ENCODE measurements at regions not wholly inside any gene's neighbourhood (a gene's known extent, or its start where the extent isn't known, plus 50 kb on each side); places are given as distances from the start of the nearest gene placed in this dataset.

- DNase-seq (ENCODE audit: low read depth) = no peak
Observed at GRCh38 chr7:84817016-84817415, 369.8 kb downstream of the SEMA3D start.

- DNase-seq (ENCODE audit: low read depth) = no peak
Observed at GRCh38 chr7:84813376-84813775, 373.5 kb downstream of the SEMA3D start.

- no peak for DNase-seq (ENCODE audit: low read depth)
Observed at GRCh38 chr7:84812021-84812420, 374.8 kb downstream of the SEMA3D start.

GRCh38 chr7:84811362-84811761, 375.5 kb downstream of the SEMA3D start:
- no peak for DNase-seq (ENCODE audit: low read depth)

GRCh38 chr7:84809877-84810276, 377.0 kb downstream of the SEMA3D start:
- no peak for DNase-seq (ENCODE audit: low read depth)

DNA sequence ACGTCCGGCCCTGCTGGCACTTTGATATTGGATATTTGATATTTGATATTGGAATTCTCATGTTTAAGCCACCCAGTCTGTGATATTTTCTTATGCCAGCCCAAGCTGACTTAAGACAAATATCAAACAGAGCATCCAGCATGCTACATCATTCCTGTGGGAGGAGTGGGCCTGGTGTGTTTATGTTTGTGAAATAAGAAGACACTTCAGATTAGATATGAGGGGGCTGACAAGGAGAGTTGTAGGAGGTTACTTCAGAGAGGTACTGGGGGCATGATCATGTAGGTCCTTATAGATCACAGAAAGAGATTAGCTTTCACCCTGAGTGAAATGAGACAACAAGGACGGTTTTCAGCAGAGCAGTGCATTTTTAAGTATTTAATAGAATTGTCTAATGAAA, 382.9 kb downstream of the SEMA3D start:
- no peak for DNase-seq (ENCODE audit: low read depth)

- DNase-seq (ENCODE audit: low read depth) = peak; percentile 6
Observed at GRCh38 chr7:84801396-84801795, 385.5 kb downstream of the SEMA3D start.

GRCh38 chr7:84800846-84801245, 386.0 kb downstream of the SEMA3D start:
- DNase-seq (ENCODE audit: low read depth) = no peak

- DNase-seq (ENCODE audit: low read depth) = no peak
Observed at GRCh38 chr7:84799106-84799505, 387.8 kb downstream of the SEMA3D start.

DNA sequence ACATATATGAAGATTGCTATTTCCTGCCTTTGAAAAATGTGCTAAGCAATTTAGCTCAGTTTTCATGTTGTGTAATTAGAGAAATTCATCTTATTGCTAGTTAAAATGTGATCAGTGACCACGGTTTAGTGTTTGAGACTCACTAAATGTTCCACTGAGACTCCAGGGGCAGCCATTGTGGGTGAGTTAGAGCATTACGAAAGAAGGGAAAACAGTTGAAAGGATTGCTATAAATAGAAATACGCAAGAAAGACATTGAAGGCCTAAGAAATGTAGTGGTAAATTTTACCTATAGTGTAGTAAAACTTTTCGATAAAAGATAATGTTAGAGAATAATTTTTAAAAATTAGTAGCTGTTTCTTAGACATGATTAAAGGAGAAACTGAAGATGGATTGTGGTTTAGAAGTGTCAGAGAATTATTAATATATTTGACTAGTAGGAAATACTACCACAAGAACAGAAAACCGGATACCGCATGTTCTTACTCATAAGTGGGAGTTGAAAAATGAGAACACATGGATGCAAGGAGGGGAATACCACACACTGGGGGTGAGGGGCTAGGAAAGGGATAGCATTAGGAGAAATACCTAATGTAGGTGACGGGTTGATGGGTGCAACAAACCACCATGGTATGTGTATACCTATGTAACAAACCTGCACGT, 394.5 kb downstream of the SEMA3D start:
- peak; percentile 9 for DNase-seq (ENCODE audit: low read depth)

- peak; percentile 91 for DNase-seq (ENCODE audit: low read depth)
Observed at GRCh38 chr7:84790882-84791281, 396.0 kb downstream of the SEMA3D start.

- DNase-seq (ENCODE audit: low read depth) = no peak
Observed at GRCh38 chr7:84786073-84786472, 400.8 kb downstream of the SEMA3D start.

GRCh38 chr7:84784450-84784849, 402.4 kb downstream of the SEMA3D start:
- DNase-seq (ENCODE audit: low read depth) = no peak

DNA sequence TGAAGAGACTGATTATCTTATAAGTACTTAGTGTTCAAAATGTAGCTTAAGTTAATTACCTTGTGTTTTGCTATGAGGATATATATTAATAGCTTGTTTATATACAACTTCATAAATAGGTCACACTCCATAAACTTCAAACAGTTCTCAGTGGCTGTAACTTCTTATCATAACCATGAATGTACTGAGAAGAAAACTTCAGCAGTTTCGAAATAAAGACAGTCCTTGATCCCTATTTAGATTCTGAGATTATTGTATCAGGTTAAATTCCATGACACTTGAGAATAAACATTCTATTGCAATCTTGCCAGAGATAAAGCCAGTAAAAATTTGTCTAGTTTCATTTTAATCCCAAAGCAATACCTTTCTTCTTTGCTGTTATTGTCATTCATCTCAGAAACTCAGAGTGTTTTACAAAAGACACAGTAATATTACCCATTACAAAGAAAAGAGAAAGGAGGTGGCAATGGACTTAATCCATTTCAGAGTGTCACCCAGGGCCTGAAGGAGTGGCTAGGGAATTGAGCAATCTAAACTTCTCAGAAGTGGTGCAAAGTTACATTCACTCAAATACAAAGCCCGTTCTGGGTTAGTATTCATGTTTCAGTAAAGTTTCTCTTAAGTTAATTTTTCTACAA, 403.6 kb downstream of the SEMA3D start:
- DNase-seq (ENCODE audit: low read depth) = peak; percentile 63

GRCh38 chr7:84781838-84782237, 405.0 kb downstream of the SEMA3D start:
- DNase-seq (ENCODE audit: low read depth) = no peak

GRCh38 chr7:84780158-84781124, 406.4 kb downstream of the SEMA3D start:
- no peak for DNase-seq (ENCODE audit: low read depth)

DNA sequence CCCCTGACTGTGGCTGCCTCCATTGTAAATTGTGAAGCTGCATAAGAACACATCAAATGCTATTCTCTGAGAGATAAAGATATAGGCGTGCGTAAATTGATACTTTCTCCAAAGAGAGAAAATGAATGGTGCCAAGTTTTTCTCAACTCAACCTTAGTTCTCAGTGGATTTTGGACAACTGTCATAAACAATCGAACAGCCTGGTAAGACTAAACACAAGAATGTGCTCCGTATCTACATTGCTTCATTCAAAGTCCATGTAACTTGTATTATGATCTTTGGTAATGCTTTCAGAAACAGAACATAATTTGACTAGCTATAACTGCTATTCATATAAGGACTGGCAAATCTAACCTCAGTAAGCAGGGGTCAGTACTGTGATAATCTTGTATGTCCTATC, 429.1 kb downstream of the SEMA3D start:
- no peak for DNase-seq (ENCODE audit: low read depth)

- DNase-seq (ENCODE audit: low read depth) = peak; percentile 77
Observed at GRCh38 chr7:84746353-84746752, 440.5 kb downstream of the SEMA3D start.

GRCh38 chr7:84744385-84744784, 442.5 kb downstream of the SEMA3D start:
- DNase-seq (ENCODE audit: low read depth) = peak; percentile 49

DNA sequence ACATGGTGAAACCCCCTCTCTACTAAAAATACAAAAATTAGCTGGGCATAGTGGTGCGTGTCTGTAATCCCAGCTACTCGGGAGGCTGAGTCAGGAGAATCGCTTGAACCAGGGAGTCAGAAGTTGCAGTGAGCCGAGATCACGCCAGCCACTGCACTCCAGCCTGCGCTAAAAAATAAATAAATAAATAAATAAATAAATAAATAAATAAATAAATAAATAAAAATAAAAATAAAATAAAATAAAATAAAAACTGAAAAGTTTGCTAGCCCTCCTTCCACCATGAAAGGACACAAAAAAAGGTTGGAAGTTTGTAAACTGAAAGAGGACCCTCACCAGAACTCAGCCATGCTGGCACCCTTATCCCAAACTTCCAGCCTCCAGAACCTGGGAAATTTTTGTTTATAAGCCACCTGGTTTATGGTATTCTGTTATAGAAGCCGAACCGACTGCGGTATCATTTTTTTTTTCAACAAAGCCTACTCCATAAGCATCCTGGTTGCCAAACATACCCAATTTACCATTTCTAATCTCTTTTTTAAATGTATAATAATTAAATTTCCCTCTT, 448.2 kb downstream of the SEMA3D start:
- DNase-seq (ENCODE audit: low read depth) = no peak

GRCh38 chr7:84735677-84736076, 451.2 kb downstream of the SEMA3D start:
- DNase-seq (ENCODE audit: low read depth) = no peak

GRCh38 chr7:84735011-84735410, 451.8 kb downstream of the SEMA3D start:
- no peak for DNase-seq (ENCODE audit: low read depth)
